ENCODE measurements at regions not wholly inside any gene's neighbourhood (a gene's known extent, or its start where the extent isn't known, plus 50 kb on each side); places are given as distances from the start of the nearest gene placed in this dataset.

GRCh38 chr6:45763281-45763680 lies 252.4 kb downstream of the CLIC5 start:
- TF ChIP-seq, protein P1, sequence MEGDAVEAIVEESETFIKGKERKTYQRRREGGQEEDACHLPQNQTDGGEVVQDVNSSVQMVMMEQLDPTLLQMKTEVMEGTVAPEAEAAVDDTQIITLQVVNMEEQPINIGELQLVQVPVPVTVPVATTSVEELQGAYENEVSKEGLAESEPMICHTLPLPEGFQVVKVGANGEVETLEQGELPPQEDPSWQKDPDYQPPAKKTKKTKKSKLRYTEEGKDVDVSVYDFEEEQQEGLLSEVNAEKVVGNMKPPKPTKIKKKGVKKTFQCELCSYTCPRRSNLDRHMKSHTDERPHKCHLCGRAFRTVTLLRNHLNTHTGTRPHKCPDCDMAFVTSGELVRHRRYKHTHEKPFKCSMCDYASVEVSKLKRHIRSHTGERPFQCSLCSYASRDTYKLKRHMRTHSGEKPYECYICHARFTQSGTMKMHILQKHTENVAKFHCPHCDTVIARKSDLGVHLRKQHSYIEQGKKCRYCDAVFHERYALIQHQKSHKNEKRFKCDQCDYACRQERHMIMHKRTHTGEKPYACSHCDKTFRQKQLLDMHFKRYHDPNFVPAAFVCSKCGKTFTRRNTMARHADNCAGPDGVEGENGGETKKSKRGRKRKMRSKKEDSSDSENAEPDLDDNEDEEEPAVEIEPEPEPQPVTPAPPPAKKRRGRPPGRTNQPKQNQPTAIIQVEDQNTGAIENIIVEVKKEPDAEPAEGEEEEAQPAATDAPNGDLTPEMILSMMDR (conservative IDR thresholded peaks at IDR 0.05 in 1 of 2, IDR thresholded peaks at IDR 0.05 in 1 of 2; ENCODE audit: extremely low read depth in 1 of 2, insufficient read depth in 1 of 2, low read depth in 1 of 2, low read length in 2 of 2), result no peak
- no peak for TF ChIP-seq EZH2 (IDR thresholded peaks at IDR 0.05; ENCODE audit: borderline replicate concordance, low read length)
